GF-D8 (cell line): ENCODE measurements at regions not wholly inside any gene's neighbourhood (a gene's known extent, or its start where the extent isn't known, plus 50 kb on each side); places are given as distances from the start of the nearest gene placed in this dataset.

Source experiments
- DNase-seq: peaks from one replicate; lab custom pipeline; 2025; lab: John Stamatoyannopoulos, UW

GRCh38 chr10:43870968-43871439 lies 222.3 kb upstream of the ZNF32 start:
- no peak for DNase-seq

GRCh38 chr10:43869669-43870322 lies 221.1 kb upstream of the ZNF32 start:
- DNase-seq = no peak

GRCh38 chr10:43868952-43869351 lies 220.3 kb upstream of the ZNF32 start:
- DNase-seq = no peak

- DNase-seq = no peak
Measured at GRCh38 chr10:43867667-43868565, 219.2 kb upstream of the ZNF32 start.

- no peak for DNase-seq
Measured at GRCh38 chr10:43867113-43867512, 218.4 kb upstream of the ZNF32 start.

- no peak for DNase-seq
Measured at GRCh38 chr10:43866712-43867111, 218.0 kb upstream of the ZNF32 start.

GRCh38 chr10:43865265-43866135 lies 216.8 kb upstream of the ZNF32 start:
- no peak for DNase-seq

GRCh38 chr10:43864656-43865055 lies 216.0 kb upstream of the ZNF32 start:
- no peak for DNase-seq

- no peak for DNase-seq
Measured at GRCh38 chr10:43863859-43864591, 215.3 kb upstream of the ZNF32 start.

GRCh38 chr10:43863270-43863669 lies 214.6 kb upstream of the ZNF32 start:
- DNase-seq = no peak

- DNase-seq = no peak
Measured at GRCh38 chr10:43862756-43863155, 214.1 kb upstream of the ZNF32 start.

GRCh38 chr10:43861966-43862751 lies 213.5 kb upstream of the ZNF32 start:
- no peak for DNase-seq

GRCh38 chr10:43859016-43859525 lies 210.4 kb upstream of the ZNF32 start:
- no peak for DNase-seq

- no peak for DNase-seq
Measured at GRCh38 chr10:43857931-43858315, 209.2 kb upstream of the ZNF32 start.

GRCh38 chr10:43857206-43857930 lies 208.7 kb upstream of the ZNF32 start:
- no peak for DNase-seq

- no peak for DNase-seq
Measured at GRCh38 chr10:43856299-43856698, 207.6 kb upstream of the ZNF32 start.

GRCh38 chr10:43855667-43856210 lies 207.1 kb upstream of the ZNF32 start:
- no peak for DNase-seq

GRCh38 chr10:43854007-43854406 lies 205.3 kb upstream of the ZNF32 start:
- no peak for DNase-seq

- DNase-seq = no peak
Measured at GRCh38 chr10:43853369-43853768, 204.7 kb upstream of the ZNF32 start.
